WTC11 (cell line): ENCODE measurements at regions not wholly inside any gene's neighbourhood (a gene's known extent, or its start where the extent isn't known, plus 50 kb on each side); places are given as distances from the start of the nearest gene placed in this dataset.

ENCODE experiments used
- ATAC-seq: fragments of 200-7000 bp; cut with Tn5 transposase; 2 replicates; pipeline ENCODE4 v1.10.0; 2021; ENCODE audit warnings: mild to moderate bottlenecking, moderate library complexity
- CTCF ChIA-PET: fragments of 300-600 bp; sonication (Branson Sonifier 250); formaldehyde crosslinking; loops from one replicate; lab custom pipeline; 2021; ENCODE audit warnings: antibody characterized with exemption; lab: Charles Lee
- POLR2A ChIA-PET: fragments of 350-600 bp; sonication (Branson Sonifier 250); formaldehyde crosslinking; loops from one replicate; lab custom pipeline; 2021; ENCODE audit warnings: antibody characterized with exemption; lab: Charles Lee
- DNase-seq: peaks from one replicate; pipeline ENCODE4 v3.0.0; 2021; ENCODE audit warnings: low spot score
- H3K27ac Mint-ChIP-seq: 2 replicates; pipeline ENCODE4 v1.8.0; 2021; ENCODE audit warnings: mixed read lengths
- H3K27me3 Mint-ChIP-seq: 2 replicates; pipeline ENCODE4 v1.8.0; 2021; ENCODE audit warnings: low read depth, mild to moderate bottlenecking, moderate library complexity, mixed read lengths
- H3K36me3 Mint-ChIP-seq: 2 replicates; pipeline ENCODE4 v1.8.0; 2021; ENCODE audit warnings: mixed read lengths
- H3K4me1 Mint-ChIP-seq: 2 replicates; pipeline ENCODE4 v1.8.0; 2022; ENCODE audit warnings: mixed read lengths
- H3K4me3 Mint-ChIP-seq: 2 replicates; pipeline ENCODE4 v1.8.0; 2021; ENCODE audit warnings: mild to moderate bottlenecking, moderate library complexity, mixed read lengths
- H3K9me3 Mint-ChIP-seq: 2 replicates; pipeline ENCODE4 v1.8.0; 2021; ENCODE audit warnings: mixed read lengths
- ATF1 ChIP-seq: sonication (generic); formaldehyde crosslinking; IDR thresholded peaks from 2 replicates; pipeline ENCODE4 v1.8.1; 2023; ENCODE audit warnings: mild to moderate bottlenecking, moderate library complexity, missing genetic modification reagents
- E2F1 ChIP-seq: sonication (generic); formaldehyde crosslinking; IDR thresholded peaks from 2 replicates; pipeline ENCODE4 v1.8.0; 2022; ENCODE audit warnings: mild to moderate bottlenecking, missing genetic modification reagents
- GTF2I ChIP-seq: fragments of 250-450 bp; sonication (Bioruptor Pico); conservative IDR thresholded peaks from 2 replicates; pipeline ENCODE4 v1.4.0; 2021; ENCODE audit warnings: mild to moderate bottlenecking
- HMGA2 ChIP-seq: fragments of 250-450 bp; sonication (Bioruptor Pico); IDR thresholded peaks from 2 replicates; pipeline ENCODE4 v1.4.0; 2021; ENCODE audit warnings: mild to moderate bottlenecking, moderate library complexity
- JAZF1 ChIP-seq: fragments of 250-450 bp; sonication (Bioruptor Pico); IDR thresholded peaks from 2 replicates; pipeline ENCODE4 v1.9.0; 2021; ENCODE audit warnings: moderate library complexity, mild to moderate bottlenecking, inconsistent platforms
- JUN ChIP-seq: sonication (generic); formaldehyde crosslinking; IDR thresholded peaks from 2 replicates; pipeline ENCODE4 v1.8.0; 2023; ENCODE audit warnings: mild to moderate bottlenecking, missing genetic modification reagents
- NR1H2 ChIP-seq: sonication (generic); formaldehyde crosslinking; IDR thresholded peaks from 2 replicates; pipeline ENCODE4 v1.9.0; 2021; ENCODE audit warnings: mild to moderate bottlenecking, moderate library complexity, missing genetic modification reagents
- NR2C2 ChIP-seq: sonication (generic); formaldehyde crosslinking; IDR thresholded peaks from 2 replicates; pipeline ENCODE4 v1.8.0; 2022; ENCODE audit warnings: mild to moderate bottlenecking, missing genetic modification reagents
- OVOL2 ChIP-seq: fragments of 250-450 bp; sonication (Bioruptor Pico); IDR thresholded peaks from 2 replicates; pipeline ENCODE4 v1.9.0; 2021; ENCODE audit warnings: mild to moderate bottlenecking, borderline replicate concordance
- SP1 ChIP-seq: sonication (generic); formaldehyde crosslinking; conservative IDR thresholded peaks from 2 replicates; pipeline ENCODE4 v1.8.1; 2022; ENCODE audit warnings: missing genetic modification reagents
- STAT6 ChIP-seq: sonication (generic); formaldehyde crosslinking; conservative IDR thresholded peaks from 2 replicates; pipeline ENCODE4 v1.8.1; 2023; ENCODE audit warnings: mild to moderate bottlenecking, low read depth, missing genetic modification reagents, moderate library complexity
- TCF7 ChIP-seq: sonication (generic); formaldehyde crosslinking; IDR thresholded peaks from 2 replicates; pipeline ENCODE4 v1.8.0; 2022; ENCODE audit warnings: mild to moderate bottlenecking, low read depth, missing genetic modification reagents, moderate library complexity
- ZNF138 ChIP-seq: sonication (generic); formaldehyde crosslinking; conservative IDR thresholded peaks from 2 replicates; pipeline ENCODE4 v1.8.1; 2022; ENCODE audit warnings: mild to moderate bottlenecking, moderate library complexity, missing genetic modification reagents
- ZNF219 ChIP-seq: sonication (generic); formaldehyde crosslinking; IDR thresholded peaks from 2 replicates; pipeline ENCODE4 v1.8.0; 2023; ENCODE audit warnings: missing genetic modification reagents, mild to moderate bottlenecking, borderline replicate concordance
- ZNF232 ChIP-seq: sonication (generic); formaldehyde crosslinking; IDR thresholded peaks from 2 replicates; pipeline ENCODE4 v1.8.0; 2022; ENCODE audit warnings: mild to moderate bottlenecking, missing genetic modification reagents
- TF ChIP-seq, protein P1 (sequence below): sonication (generic); formaldehyde crosslinking; IDR thresholded peaks from 2 replicates; pipeline ENCODE4 v1.8.1; 2022; ENCODE audit warnings: missing genetic modification reagents, borderline replicate concordance
- TF ChIP-seq, protein P2 (sequence below): fragments of 250-450 bp; sonication (Bioruptor Pico); IDR thresholded peaks from 2 replicates; pipeline ENCODE4 v1.8.0; 2021; ENCODE audit warnings: mild to moderate bottlenecking
- TF ChIP-seq, protein P3 (sequence below): sonication (generic); formaldehyde crosslinking; IDR thresholded peaks from 2 replicates; pipeline ENCODE4 v1.8.0; 2023; ENCODE audit warnings: missing genetic modification reagents
- TF ChIP-seq, protein P4 (sequence below): sonication (generic); formaldehyde crosslinking; conservative IDR thresholded peaks from 2 replicates; pipeline ENCODE4 v1.8.1; 2022; ENCODE audit warnings: mild to moderate bottlenecking, missing genetic modification reagents
- TF ChIP-seq, protein P5 (sequence below): fragments of 250-450 bp; sonication (Bioruptor Pico); conservative IDR thresholded peaks from 2 replicates; pipeline ENCODE4 v1.9.0; 2021; ENCODE audit warnings: mild to moderate bottlenecking
- TF ChIP-seq, protein P6 (sequence below): sonication (generic); formaldehyde crosslinking; IDR thresholded peaks from 2 replicates; pipeline ENCODE4 v1.8.1; 2023; ENCODE audit warnings: mild to moderate bottlenecking, missing genetic modification reagents, moderate library complexity

- CTCF ChIA-PET, result no interaction called here
- H3K4me1 Mint-ChIP-seq, result peaks cover 14% of the 10 kb centered on the region
Measured at GRCh38 chr16:55252577-55252976, 71.4 kb upstream of the IRX6 start.

DNA sequence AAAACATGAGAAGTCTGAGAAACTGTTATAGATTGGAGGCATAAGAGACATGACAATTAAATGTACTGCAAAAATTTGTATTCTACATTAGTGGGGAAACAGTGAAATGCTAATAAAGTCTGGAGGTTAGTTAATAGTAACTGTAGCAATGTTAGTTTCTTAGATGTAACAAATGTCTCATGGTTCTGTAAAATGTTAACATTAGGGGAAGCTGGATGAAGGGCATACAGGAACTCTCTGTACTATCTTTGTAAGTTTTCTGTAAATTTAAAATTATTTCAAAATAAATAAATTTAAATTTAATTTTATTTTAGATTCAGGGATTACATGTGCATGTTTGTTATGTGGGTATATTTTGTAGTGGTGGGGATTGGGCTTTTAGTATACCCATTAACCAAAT, 70.0 kb upstream of the IRX6 start:
- ATAC-seq, result no peak
- Mint-ChIP-seq H3K4me1 (peaks cover 9% of the 10 kb centered on the region), H3K27me3 (no peaks in the 10 kb centered on the region; the same call in 1 of the 2 replicates), H3K27ac (no peak overlapping the region), H3K9me3 (peaks cover 19% of the 10 kb centered on the region), H3K4me3 (no peak overlapping the region), H3K36me3 (peaks cover 5% of the 10 kb centered on the region)
- TF ChIP-seq JAZF1 (CRISPR knock-in tag) (no peak), ZNF138 (no peak), SP1 (CRISPR knock-in tag) (no peak), NR2C2 (no peak)
- POLR2A ChIA-PET, result no interaction called here
- CTCF ChIA-PET, result no interaction called here
- no peak for DNase-seq

More at GRCh38 chr16:55252577-55252976, 71.4 kb upstream of the IRX6 start:
- ATAC-seq, result no peak
- Mint-ChIP-seq H3K4me3 (no peak overlapping the region), H3K36me3 (peaks cover 5% of the 10 kb centered on the region), H3K27ac (no peak overlapping the region), H3K27me3 (no peaks in the 10 kb centered on the region; the same call in 1 of the 2 replicates), H3K9me3 (peaks cover 19% of the 10 kb centered on the region)
- POLR2A ChIA-PET, result no interaction called here
- no peak for DNase-seq
- TF ChIP-seq, protein P1, sequence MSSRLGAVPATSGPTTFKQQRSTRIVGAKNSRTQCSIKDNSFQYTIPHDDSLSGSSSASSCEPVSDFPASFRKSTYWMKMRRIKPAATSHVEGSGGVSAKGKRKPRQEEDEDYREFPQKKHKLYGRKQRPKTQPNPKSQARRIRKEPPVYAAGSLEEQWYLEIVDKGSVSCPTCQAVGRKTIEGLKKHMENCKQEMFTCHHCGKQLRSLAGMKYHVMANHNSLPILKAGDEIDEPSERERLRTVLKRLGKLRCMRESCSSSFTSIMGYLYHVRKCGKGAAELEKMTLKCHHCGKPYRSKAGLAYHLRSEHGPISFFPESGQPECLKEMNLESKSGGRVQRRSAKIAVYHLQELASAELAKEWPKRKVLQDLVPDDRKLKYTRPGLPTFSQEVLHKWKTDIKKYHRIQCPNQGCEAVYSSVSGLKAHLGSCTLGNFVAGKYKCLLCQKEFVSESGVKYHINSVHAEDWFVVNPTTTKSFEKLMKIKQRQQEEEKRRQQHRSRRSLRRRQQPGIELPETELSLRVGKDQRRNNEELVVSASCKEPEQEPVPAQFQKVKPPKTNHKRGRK (CRISPR knock-in tag), result no peak
- TF ChIP-seq OVOL2 (no peak), TCF7 (CRISPR knock-in tag) (no peak), ZNF232 (no peak), ATF1 (CRISPR knock-in tag) (no peak)
- TF ChIP-seq, protein P2, sequence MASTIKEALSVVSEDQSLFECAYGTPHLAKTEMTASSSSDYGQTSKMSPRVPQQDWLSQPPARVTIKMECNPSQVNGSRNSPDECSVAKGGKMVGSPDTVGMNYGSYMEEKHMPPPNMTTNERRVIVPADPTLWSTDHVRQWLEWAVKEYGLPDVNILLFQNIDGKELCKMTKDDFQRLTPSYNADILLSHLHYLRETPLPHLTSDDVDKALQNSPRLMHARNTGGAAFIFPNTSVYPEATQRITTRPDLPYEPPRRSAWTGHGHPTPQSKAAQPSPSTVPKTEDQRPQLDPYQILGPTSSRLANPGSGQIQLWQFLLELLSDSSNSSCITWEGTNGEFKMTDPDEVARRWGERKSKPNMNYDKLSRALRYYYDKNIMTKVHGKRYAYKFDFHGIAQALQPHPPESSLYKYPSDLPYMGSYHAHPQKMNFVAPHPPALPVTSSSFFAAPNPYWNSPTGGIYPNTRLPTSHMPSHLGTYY, result no peak
- TF ChIP-seq, protein P3, sequence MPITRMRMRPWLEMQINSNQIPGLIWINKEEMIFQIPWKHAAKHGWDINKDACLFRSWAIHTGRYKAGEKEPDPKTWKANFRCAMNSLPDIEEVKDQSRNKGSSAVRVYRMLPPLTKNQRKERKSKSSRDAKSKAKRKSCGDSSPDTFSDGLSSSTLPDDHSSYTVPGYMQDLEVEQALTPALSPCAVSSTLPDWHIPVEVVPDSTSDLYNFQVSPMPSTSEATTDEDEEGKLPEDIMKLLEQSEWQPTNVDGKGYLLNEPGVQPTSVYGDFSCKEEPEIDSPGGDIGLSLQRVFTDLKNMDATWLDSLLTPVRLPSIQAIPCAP (CRISPR knock-in tag), result no peak

- no peaks in the 10 kb centered on the region for H3K27me3 Mint-ChIP-seq
- ChIA-PET POLR2A (interaction anchor here (0.6 kb wide), 1 partner anchor 324 kb away, joined by 3 read pairs; no protein-coding TSS in a partner anchor), CTCF (interaction anchor here (0.6 kb wide), 2 partner anchors 298 to 1309 kb away, joined by 3 to 4 read pairs; no protein-coding TSS in a partner anchor)
- no peak overlapping the region for H3K27ac Mint-ChIP-seq
- H3K4me1 Mint-ChIP-seq, result no peaks in the 10 kb centered on the region; the same call in 1 of the 2 replicates
- no peak for ATAC-seq
- peaks cover 19% of the 10 kb centered on the region for H3K9me3 Mint-ChIP-seq
- DNase-seq, result no peak
- peaks cover 5% of the 10 kb centered on the region for H3K36me3 Mint-ChIP-seq
- H3K4me3 Mint-ChIP-seq, result no peak overlapping the region
- no peak for TF ChIP-seq STAT6 (CRISPR knock-in tag)
- no peak for TF ChIP-seq GTF2I (CRISPR knock-in tag)
- TF ChIP-seq, protein P4, sequence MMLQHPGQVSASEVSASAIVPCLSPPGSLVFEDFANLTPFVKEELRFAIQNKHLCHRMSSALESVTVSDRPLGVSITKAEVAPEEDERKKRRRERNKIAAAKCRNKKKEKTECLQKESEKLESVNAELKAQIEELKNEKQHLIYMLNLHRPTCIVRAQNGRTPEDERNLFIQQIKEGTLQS (CRISPR knock-in tag), result no peak
- TF ChIP-seq, protein P5, sequence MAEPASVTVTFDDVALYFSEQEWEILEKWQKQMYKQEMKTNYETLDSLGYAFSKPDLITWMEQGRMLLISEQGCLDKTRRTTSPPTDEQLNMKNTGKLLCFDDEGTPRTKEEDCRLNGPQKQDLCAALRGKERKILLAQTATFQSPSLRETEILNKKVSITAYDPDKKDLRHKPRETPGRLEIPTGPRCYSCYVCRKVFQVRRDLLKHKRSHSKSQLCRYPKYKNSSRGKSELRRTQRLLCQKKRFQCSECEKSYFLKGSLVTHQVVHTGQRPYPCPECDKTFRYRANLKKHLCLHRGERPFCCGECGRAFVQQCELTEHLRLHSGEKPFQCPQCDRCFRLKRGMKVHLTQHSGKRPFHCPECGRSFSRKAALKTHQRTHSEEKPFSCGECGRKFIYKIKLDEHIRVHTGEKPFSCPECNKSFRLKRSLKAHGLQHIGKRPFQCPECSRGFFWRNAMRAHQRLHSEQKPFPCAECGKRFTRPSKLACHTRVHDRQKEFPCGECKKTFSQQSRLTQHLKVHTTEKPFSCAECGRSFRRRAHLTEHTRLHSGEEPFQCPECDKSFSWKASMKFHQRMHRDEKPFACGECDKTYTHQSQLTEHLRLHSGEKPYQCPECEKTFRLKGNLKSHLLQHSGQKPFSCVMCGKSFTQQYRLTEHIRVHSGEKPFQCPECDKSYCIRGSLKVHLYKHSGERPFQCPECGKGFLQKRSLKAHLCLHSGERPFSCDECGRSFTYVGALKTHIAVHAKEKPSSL (CRISPR knock-in tag), result no peak
- TF ChIP-seq, protein P6, sequence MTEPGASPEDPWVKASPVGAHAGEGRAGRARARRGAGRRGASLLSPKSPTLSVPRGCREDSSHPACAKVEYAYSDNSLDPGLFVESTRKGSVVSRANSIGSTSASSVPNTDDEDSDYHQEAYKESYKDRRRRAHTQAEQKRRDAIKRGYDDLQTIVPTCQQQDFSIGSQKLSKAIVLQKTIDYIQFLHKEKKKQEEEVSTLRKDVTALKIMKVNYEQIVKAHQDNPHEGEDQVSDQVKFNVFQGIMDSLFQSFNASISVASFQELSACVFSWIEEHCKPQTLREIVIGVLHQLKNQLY, result no peak
- TF ChIP-seq E2F1 (CRISPR knock-in tag), result no peak
- no peak for TF ChIP-seq JUN (CRISPR knock-in tag)
- TF ChIP-seq ZNF219, result no peak
- TF ChIP-seq NR1H2 (CRISPR knock-in tag), result no peak
- no peak for TF ChIP-seq HMGA2 (CRISPR knock-in tag)
Measured at GRCh38 chr16:55255733-55256282, 68.2 kb upstream of the IRX6 start.
